ENCODE measurements at regions not wholly inside any gene's neighbourhood (a gene's known extent, or its start where the extent isn't known, plus 50 kb on each side); places are given as distances from the start of the nearest gene placed in this dataset.

DNA sequence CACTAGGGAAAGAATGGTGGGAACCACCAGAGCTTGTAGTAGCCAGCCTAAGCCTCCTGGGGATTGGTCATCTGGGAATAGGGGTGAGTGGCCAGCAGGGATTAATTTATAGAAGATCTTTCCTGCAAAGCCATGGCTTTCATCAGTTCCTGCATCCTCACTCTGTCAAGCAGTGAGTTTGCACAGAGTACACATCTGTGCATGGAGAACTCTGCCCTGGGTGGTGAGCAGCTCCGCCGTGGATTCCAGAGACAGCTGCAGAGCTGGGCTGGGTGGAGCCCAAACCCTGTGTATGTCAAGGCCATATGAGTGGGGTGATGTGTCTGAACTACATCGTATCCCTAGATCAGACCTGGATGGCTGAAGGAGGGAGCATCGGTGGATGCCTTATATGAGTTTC, 182.2 kb downstream of the GLI2 start:
- no peak for TF ChIP-seq RAD21 (conservative IDR thresholded peaks at IDR 0.05)
- TF ChIP-seq, protein P1, sequence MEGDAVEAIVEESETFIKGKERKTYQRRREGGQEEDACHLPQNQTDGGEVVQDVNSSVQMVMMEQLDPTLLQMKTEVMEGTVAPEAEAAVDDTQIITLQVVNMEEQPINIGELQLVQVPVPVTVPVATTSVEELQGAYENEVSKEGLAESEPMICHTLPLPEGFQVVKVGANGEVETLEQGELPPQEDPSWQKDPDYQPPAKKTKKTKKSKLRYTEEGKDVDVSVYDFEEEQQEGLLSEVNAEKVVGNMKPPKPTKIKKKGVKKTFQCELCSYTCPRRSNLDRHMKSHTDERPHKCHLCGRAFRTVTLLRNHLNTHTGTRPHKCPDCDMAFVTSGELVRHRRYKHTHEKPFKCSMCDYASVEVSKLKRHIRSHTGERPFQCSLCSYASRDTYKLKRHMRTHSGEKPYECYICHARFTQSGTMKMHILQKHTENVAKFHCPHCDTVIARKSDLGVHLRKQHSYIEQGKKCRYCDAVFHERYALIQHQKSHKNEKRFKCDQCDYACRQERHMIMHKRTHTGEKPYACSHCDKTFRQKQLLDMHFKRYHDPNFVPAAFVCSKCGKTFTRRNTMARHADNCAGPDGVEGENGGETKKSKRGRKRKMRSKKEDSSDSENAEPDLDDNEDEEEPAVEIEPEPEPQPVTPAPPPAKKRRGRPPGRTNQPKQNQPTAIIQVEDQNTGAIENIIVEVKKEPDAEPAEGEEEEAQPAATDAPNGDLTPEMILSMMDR (IDR thresholded peaks at IDR 0.05; ENCODE audit: poor library complexity, severe bottlenecking), result no peak

Measured in neural cell (in vitro differentiated cells).